ENCODE measurements at regions not wholly inside any gene's neighbourhood (a gene's known extent, or its start where the extent isn't known, plus 50 kb on each side); places are given as distances from the start of the nearest gene placed in this dataset.
"Not testable (repeated sequence)": the region's sequence is repeated elsewhere in the genome, so short reads cannot be mapped to it uniquely, and the experiment has no call there.

DNA sequence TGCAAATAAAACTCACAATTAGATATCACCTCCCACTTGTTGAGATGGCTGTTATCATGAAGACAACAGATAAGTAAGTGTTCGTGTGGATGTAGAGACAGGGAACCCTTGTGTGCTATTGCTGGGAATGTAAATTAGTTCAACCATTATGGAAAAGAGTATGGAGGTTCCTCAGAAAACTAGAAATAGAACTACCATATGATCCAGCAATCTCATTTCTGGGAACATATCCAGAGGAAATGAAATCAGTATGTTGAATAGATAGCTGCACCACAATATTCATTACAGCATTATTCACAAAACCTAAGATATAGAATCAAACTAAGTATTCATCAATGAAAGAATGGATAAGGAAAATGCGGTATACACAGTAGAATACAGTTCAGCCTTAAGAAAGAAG is 418.7 kb upstream of the CNTN6 start:
- DNase-seq, result no peak

DNA sequence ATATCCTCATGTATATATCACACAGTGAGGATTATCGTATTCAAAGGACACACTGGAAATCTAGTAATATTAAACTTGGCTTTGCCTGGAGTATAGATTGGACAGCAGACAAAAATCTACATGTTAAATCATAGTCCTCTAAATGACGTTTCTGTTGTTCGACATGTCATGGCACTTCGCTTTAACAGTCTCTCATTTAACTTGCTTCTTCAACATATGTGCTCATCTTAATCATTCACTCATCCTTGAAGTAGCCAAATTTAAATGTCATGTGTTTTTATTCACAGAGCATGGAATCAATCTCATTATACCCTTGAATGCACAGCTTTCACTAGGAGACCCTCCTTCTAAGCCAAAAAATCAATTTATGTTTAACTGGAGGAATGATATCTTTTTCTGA is 417.0 kb upstream of the CNTN6 start:
- no peak for DNase-seq

DNA sequence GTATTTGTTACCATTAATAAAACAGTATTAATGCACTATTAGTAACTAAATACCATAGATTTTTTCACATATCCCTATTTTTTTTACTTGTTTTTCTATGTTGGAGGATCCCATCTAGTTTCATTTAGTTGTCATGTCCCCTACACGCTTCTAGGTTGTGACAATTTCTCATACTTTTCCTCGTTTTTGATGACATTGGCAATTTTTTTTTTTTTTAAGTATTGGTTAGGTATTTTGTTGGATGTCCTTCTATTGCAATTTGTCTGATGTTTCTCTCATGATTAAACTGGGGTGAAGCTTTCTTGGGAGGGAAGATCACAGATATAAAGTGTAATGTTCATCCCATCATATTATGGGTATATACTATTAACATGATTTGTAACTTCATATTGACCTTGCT is 409.1 kb upstream of the CNTN6 start:
- DNase-seq, result no peak

DNA sequence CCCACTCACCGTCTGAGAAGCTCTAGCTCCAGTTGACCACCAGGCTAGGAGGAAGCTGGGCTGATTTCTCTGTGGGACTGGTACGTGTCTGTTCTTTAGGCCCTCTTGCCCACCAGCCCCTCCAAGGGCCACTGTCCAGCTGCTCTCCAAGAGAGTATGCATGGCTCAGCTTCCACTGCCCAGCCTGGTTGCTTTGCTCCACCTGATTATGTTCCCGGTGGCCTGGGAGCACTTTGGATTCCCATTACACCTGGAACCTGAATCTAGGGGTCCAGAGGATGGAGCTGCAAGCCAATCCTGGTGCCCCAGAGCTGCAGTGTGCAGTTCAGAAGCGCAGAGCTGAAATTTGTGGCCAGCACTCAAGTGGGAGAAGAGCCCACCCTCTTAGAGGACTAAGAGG is 402.1 kb upstream of the CNTN6 start:
- no peak for DNase-seq

- no peak for DNase-seq
Observed at GRCh38 chr3:700514-700913, 392.3 kb upstream of the CNTN6 start.

- DNase-seq, result no peak
Observed at GRCh38 chr3:707041-707440, 385.8 kb upstream of the CNTN6 start.

GRCh38 chr3:713006-713621 is 379.7 kb upstream of the CNTN6 start:
- DNase-seq, result no peak

- no peak for DNase-seq
Observed at GRCh38 chr3:713947-714620, 378.7 kb upstream of the CNTN6 start.

- no peak for DNase-seq
Observed at GRCh38 chr3:721086-721485, 371.7 kb upstream of the CNTN6 start.

DNA sequence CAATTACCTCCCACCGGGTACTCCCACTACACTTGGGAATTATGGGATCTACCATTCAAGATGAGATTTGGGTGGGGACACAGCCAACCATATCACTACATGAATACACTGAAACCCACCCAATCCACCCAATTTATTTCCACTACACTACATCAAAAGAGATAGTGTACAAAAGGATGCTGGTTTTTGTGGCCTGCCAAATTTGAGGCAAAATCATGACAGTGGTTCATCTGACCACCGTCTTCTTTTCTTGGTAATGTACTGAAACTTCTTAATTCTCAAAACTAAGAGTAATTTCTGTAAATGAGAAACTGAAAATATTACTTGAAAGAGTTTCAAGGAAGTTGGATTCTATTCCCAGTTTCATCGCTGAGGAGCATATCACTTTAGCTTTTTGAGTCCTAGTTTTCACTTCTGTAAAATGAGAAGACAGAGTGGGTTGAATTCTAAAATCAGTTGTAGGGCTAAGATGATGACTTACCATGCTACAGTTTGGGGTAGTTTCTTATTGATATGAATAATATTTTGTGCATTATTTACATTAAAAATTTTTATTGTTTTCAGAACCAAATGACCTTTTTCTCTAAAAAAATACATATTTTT is 360.4 kb upstream of the CNTN6 start:
- DNase-seq, result no peak

GRCh38 chr3:733313-733712 is 359.5 kb upstream of the CNTN6 start:
- DNase-seq, result no peak

DNA sequence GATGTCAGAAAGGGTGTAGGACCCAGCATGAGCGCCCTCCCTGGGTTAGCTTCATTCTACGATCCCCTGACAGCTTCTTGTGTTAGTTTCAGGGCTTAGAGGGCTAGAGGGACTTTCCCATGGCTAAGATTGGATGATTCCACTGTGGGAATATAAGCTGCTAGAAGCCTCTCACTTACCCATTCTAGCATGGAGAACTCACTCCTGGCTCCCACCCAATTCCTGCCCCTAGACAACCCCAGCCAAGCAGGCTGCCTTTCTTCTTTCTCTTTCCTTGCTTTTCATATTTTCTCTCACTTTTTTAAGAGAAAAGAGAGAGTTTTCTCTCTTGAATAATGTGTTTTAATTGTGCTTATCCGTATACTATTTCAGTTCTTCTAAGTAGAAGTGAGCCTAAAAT is 335.1 kb upstream of the CNTN6 start:
- no peak for DNase-seq

DNA sequence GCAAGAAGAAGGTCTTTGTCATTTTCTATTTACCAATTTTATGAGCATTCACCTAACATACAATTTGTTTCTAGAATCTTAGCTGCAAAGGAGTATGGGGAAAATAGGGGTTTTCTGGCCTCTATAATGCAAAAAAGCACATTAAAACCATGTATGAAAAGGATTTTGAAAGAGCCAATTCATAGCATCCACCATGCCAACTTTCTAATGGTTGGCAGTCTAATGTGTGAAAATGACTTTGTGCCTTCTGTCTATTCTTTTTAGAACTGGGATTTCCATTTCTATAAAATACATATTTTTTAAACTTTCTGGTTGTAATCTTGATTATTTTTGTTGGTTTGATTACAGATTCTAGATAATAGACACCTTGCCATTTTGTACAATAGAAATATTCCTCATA is 333.7 kb upstream of the CNTN6 start:
- no peak for DNase-seq

- DNase-seq, result not testable (repeated sequence)
Observed at GRCh38 chr3:773433-773832, 319.4 kb upstream of the CNTN6 start.

DNA sequence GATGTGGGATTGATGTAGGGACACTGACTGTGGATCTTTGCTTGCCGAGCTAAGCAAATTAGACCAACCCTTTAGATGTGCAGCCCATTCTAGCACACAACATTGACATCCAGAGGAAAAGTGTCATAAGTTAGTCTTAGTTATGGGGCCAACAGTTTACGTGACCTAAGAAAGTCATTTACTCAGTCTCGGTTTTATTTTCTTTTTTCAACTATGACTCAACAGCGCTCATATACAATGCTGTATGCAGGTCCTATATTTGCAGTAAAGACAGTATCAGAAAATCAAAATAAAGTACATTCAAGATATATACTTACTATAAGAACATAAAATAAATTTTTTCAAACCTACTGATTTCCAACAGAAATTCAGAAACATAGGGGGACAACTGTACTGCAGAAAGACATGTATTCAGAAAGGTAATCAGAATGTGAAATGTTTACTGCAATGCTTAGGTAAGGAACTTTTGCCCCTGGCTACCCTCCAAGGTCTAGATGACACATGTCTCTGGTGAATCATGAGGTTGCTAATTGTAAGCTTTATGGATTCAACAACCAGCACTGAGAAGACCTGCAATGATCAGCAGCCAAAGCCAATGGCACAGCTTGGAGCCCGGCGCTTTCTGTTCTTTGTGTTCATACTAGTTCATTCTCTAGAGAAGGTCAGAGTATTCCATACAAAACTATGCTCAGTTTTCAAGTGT is 317.5 kb upstream of the CNTN6 start:
- no peak for DNase-seq

DNA sequence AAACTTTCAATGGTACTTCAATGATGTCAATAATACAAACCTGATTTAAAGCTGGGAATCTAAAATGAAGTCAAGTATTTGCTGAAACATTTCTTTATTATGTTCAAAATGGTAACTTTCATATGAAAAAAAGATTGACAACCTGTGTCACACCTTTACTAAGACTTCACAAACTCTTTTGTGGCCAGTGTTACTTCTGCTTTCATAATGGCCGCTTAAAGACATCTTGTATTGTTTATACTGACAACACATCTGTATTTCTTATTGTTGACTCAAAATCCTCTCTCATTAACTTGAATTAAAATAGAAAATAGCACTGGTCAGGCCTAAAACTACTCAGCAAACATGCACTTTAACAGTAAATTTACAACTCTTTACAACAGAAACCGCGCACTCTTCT is 312.3 kb upstream of the CNTN6 start:
- DNase-seq, result no peak

DNA sequence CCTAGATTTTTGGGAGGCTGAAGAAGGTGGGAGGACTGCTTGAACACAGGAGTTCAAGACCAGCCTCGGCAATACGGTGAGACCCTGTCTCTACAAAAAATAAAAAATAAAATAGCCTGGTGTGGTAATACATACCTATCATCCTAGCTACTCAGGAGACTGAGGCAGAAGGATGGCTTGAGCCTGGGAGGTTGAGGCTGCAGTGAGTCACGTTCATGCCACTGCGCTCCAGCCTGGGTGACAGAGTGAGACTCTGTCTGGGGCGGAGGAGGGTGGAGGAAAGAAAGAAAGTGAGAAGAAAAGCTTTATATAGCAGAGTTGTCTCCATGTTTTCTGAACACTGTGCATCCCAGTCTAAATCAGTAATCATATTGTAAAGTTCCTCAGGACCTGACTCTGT is 301.4 kb upstream of the CNTN6 start:
- no peak for DNase-seq

DNA sequence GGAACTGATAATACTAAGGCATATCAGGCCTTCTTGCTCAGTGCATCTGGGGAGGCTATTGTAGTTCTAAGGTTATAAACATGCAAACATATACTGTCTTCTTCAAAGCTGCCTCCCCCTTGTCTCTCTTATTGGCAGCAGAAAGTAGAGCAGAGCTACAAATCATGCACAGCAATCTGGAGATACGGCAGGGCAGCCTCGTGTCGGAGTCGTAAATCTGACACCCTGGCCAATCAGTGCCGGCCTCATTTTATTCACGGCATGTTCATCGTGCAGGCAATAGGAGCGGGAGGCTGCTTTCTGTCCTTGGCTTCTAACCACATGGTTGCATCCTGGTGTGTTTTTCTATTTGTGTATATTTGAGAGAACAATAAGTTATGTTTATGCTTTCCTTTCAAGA is 300.2 kb upstream of the CNTN6 start:
- no peak for DNase-seq

GRCh38 chr3:804211-804610 is 288.6 kb upstream of the CNTN6 start:
- no peak for DNase-seq

DNA sequence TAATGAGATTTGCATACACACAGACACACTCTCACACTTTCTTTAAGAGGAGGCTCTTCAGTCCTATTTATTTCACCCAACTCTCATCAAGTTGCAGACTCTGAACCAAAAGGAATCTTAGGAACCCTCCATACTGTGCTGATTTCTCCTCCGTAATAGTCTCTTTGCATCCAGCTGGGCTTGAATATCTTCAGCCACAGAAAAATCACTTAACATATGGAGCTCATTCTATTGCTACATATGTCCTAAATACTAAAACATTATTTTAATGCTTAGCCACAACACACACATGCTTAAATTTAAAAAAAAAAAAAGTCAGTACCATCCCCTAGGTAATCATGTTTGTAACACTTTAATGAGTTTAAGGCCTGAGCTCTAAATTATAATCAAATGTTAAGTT is 287.5 kb upstream of the CNTN6 start:
- no peak for DNase-seq

- no peak for DNase-seq
Observed at GRCh38 chr3:806006-806405, 286.8 kb upstream of the CNTN6 start.

DNA sequence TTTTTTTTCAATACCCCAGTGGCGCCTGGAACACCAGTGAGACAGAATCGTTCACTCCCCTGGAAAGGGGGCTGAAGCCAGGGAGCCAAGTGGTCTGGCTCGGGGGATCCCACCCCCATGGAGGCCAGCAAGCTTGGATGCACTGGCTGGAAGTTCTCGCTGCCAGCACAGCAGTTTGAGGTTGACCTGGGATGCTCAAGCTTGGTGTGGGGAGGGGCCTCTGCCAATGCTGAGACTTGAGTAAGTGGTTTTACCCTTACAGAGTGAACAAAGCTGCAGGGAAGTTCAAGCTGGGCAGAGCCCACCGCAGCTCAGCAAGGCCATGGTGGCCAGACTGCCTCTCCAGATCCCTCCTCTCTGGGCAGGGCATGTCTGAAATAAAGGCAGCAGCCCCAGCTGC is 276.2 kb upstream of the CNTN6 start:
- DNase-seq, result no peak

DNA sequence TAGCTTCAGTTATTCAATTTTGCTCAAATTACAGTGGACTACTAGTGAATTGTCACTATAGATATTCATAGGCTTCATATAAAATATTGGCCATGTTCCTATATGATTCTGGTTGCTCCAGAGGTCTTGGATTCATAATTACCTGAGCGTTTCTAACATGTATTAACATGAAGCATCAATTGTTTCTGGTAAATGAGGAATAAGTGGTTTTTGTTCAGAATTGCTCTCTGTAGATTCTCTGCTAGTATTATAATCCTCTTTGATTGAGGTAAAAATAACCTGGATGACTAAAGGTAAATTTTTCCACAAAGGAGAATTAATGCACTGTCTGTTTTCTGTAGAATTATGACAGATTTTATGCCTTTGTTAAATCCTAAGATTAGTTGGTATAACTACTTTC is 258.1 kb upstream of the CNTN6 start:
- DNase-seq, result no peak

DNA sequence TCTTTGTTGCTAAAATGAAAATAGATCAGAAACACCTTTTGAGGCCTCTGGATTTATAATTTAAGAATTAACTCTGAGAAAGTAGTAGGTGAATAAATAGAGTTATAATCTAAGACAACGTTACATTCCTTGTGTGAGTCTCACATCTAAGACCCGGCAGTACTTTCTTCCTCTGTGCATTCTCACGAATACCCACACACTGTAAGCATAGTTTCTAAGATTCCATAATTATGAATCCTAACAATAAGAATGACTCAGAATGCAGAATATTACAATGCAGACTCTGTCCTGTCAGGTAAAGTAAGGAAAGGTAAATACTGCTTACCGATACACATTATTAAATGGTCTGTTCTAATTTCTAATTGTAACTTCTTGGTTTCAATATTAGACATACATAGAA is 257.7 kb upstream of the CNTN6 start:
- DNase-seq, result no peak

Data from NCI-H345 (cell line).